Gastrocnemius medialis (tissue), 4 donors: ENCODE measurements at regions not wholly inside any gene's neighbourhood (a gene's known extent, or its start where the extent isn't known, plus 50 kb on each side); places are given as distances from the start of the nearest gene placed in this dataset.

Experiments used
- CTCF ChIP-seq, 5 experiments: fragments of 450-650 bp in 3 of 5; fragments of 200-600 bp in 2 of 5; sonication (generic) in 2 of 5; IDR thresholded peaks in 4 of 5; conservative IDR thresholded peaks in 1 of 5; 1 replicate in 4 of 5; 2 replicates in 1 of 5; pipeline ENCODE4 v1.5.1; 2016 to 2019; ENCODE audit warnings: antibody characterized with exemption in 5 of 5, mild to moderate bottlenecking in 3 of 5, moderate library complexity in 3 of 5
- POLR2A ChIP-seq, 2 donors: fragments of 450-650 bp; IDR thresholded peaks; one replicate each; pipeline ENCODE4 v1.6.1; 2017; ENCODE audit warnings: antibody characterized with exemption in 2 of 2, mild to moderate bottlenecking in 2 of 2, moderate library complexity in 2 of 2

- TF ChIP-seq CTCF (IDR thresholded peaks at IDR 0.05 in 4 of 5, conservative IDR thresholded peaks at IDR 0.05 in 1 of 5) (no peak), POLR2A (IDR thresholded peaks at IDR 0.05) (no peak)
Measured at GRCh38 chr4:187227907-187228704, 504.4 kb upstream of the FAT1 start.
